Daoy (cell line): ENCODE measurements at regions not wholly inside any gene's neighbourhood (a gene's known extent, or its start where the extent isn't known, plus 50 kb on each side); places are given as distances from the start of the nearest gene placed in this dataset.

ENCODE experiments used
- DNase-seq: peaks from one replicate; pipeline ENCODE4 v3.0.0-alpha.2; 2015; ENCODE audit warnings: low read depth

DNA sequence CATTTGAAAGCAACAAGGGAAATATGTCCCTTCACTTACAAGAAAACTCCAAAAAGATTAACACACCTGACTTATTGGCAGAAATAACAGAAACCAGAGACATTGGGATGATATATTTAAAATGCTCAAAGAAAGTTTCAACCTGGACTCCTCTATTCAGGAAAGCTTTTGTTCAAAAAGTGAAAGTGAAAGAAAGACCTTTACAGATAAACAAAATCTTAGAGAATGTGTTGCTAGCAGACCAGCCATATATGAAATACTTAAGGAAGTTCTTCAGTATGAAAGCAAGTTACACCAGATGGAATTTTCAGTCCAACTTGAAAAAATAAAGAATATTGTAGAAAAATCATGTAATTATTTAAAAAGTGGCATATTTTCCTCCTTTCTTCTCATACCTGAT, 1075.1 kb downstream of the NR2F1-AS1 start:
- no peak for DNase-seq

GRCh38 chr5:92505145-92505544, 1075.9 kb downstream of the NR2F1-AS1 start:
- DNase-seq, result peak; percentile 14

DNA sequence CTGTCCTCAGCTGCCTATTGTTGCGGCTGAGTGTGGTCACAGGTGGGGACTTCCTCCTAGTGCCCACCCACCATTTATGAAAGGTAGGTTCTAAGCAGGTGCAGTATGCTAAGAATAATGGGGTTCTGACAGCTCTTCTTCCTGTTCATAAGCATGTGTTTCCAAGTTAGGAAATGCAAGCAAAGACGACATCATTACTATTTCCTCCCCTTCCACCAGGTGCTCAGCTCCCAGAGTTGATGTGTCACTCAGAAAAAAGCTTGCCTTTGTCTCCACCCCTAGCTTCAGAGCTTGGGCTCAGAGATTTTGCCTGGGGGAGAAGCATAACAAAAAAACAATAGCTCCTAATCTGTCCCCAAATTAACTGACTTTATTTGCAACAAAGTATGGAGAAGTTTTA, 1076.7 kb downstream of the NR2F1-AS1 start:
- DNase-seq, result no peak

GRCh38 chr5:92500752-92501151, 1080.3 kb downstream of the NR2F1-AS1 start:
- DNase-seq, result no peak

GRCh38 chr5:92496545-92496944, 1084.5 kb downstream of the NR2F1-AS1 start:
- DNase-seq, result no peak

DNA sequence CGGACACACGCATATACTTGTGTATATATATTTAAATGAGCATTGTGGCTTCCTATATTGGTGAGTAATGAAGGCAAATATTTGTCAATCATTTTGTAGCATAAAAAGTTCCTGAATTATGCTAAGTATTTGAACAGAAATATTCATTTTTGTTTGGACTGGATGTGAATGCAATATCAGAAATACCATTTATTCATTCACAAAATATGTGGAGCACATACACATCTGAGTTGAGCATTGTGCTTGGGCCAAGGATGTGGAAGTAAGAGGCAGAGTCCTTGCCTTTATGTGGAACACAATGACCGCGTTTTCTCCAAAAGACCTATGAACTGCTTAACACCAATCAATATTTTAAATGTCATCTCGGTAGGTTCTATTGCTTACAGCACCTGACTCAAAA, 1086.5 kb downstream of the NR2F1-AS1 start:
- DNase-seq, result no peak

GRCh38 chr5:92492908-92493307, 1088.1 kb downstream of the NR2F1-AS1 start:
- no peak for DNase-seq

DNA sequence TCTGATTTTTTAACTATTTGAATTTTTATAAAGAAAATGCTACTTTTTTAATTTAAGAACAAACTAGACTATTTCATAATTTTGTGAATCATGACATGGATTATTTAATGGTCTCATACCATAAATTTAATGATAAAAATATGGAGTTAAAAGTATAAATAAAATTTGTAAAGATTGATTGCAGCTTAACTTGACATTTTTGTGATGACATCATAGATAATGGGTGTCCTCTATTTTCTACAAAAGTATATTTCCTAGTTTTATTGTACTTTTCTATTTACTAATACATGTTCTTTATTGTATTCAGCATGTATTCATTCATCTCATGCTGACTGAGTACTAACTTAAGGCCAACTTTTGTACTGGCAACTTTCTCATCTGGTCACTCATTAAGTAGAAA, 1096.5 kb downstream of the NR2F1-AS1 start:
- DNase-seq, result no peak

- no peak for DNase-seq
These were observed 1090.0 kb upstream of the ARRDC3 start for GRCh38 chr5:92472981-92473566.

DNA sequence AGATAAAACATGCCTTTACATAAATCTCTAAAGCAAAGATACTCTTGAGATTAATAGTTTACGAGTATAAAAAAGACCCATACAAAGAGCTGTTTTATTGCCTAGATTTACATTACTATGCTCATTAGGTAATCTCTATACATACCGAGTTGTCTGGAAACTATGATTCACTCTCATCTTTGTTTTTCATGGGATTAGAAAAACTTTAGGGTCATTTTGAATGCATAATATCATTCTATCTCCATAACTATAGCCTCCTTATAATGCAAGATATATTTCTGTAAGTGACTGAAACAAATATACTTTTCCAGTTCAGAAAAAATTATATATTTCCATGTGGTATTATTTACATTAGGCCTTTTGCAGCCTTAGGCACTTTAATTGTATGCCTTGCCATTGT, 1088.7 kb upstream of the ARRDC3 start:
- no peak for DNase-seq

DNA sequence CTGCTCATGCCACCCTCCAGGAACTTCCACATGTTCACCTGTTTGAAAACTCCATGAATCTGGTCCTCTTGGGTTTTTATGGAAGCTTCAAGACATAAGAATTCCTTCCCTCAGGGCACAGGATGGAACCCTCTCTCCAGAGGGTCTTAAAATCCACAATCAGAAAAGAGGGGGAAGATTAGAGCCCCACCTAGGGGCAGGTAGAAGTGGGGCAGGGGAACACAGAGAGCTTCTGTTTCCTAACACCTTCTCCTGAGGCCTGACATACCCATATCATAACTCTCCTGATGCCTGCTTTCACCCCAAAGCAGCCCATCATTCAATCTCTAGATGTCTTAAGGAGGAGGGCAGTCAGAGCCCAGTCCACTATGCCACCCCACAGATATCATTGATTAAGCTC, 1087.7 kb upstream of the ARRDC3 start:
- DNase-seq, result no peak

DNA sequence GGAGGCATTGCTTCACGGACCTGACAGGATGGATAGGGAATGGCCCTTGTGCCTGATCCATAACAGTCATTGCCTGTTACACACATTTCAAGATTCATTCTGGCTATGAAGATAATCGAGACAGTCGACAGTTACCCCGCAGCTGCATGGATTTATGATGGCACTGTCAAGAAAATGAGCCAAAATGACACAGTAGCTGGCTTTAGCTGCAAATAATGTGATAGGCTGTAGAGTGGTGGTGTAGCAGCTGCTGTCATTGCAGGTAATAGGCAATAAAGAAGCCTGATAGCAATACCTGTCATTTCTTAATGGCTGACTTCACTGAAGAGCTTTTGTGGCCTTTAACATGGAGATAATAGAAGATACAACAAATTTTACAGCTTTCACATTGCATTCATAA, 1085.2 kb upstream of the ARRDC3 start:
- DNase-seq, result no peak

DNA sequence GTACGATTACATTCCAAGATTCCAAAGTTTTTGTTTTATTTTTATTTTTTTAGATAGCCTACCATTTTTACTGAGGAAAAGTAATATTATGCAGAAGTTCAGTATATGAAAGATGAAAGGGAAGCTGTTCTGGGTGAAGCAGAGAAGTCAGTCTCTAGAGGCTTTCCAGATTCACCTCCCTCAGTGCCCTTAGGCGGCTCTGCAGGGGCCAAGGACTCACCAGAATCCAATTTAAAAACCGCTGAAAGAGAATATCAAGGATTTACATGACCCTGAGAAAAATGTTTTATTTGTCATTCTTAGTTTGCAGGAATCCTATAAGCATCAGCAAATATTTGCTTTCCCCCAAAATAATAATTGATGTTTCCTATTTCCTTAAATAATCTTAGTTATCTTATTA, 1084.6 kb upstream of the ARRDC3 start:
- DNase-seq, result no peak

DNA sequence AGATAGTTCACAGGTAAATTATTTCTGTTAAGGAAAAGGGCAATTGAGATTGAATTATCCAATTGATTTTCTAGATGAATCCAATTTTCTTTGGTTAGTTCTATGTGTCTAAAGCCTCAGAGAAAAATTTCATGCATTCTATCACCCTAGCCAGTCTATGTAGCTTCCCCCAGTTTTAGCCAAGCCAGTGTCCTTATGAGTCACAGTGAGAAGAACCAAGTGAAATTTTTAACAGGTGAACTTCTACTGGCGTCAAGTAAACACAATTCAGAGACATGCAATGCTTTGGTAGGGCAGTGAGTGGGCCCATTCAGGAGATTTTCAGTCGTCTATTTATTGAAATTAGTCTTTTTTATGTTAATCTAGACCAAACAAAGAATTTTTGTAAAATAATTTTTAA, 1077.4 kb upstream of the ARRDC3 start:
- no peak for DNase-seq

DNA sequence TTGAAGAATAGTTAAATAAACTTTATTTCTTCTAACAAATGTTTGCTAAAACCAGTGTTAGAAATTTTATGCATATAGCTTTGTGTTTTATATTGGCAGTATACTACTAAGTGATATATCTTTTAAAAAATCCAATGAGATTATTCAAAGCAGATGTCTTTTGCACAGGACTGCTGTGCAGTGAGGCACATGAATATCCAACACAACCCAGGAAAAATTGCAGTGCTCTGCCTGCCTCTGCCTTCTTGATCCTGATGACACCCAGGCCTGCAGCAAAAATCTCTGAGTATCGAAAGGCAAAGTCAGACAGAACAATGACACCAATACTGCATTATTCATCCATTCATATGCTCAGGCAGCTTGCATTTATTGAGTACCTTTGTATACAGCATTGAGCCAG, 1076.5 kb upstream of the ARRDC3 start:
- no peak for DNase-seq

GRCh38 chr5:92455011-92455410, 1071.9 kb upstream of the ARRDC3 start:
- no peak for DNase-seq

- no peak for DNase-seq
These were observed 1061.8 kb upstream of the ARRDC3 start for GRCh38 chr5:92444888-92445287.

DNA sequence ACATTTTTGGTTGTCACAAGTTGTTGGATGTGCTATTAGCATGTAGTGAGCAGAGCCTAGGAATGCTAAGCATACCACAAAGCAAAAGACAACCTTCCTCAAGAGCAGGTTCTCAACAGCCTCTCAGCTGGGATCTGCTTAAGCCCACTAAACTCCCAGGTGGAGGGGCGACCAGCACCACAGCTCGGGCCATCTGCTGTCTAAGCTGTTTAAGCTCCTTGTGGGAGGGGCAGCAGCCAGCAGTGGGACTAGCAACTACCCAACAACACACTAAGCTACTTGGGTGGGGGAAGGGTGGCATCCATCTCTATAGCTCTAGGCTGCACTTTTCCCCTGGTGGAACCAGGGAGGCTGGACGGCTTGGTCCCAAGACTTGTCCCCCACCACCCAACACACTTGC, 1052.7 kb upstream of the ARRDC3 start:
- no peak for DNase-seq

GRCh38 chr5:92429646-92430045, 1046.5 kb upstream of the ARRDC3 start:
- DNase-seq, result no peak

DNA sequence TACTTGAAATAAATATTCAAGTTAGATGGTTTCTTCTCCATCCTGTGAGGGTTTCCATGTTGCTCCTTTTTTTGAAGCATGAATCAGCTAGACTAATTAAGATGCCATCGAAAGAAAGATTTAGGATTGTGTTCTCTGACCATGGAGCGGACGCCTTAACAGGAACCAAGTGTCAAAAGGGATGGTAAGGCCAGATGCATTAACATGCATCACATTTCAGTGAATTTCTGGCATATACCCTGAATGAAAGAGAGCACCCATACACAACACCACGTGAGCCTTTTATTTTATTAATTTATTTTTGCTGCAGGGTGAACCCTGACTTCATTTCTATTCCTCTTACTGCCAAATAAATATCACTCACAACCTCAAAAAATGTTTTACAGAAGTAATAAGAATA, 1045.3 kb upstream of the ARRDC3 start:
- DNase-seq, result no peak

DNA sequence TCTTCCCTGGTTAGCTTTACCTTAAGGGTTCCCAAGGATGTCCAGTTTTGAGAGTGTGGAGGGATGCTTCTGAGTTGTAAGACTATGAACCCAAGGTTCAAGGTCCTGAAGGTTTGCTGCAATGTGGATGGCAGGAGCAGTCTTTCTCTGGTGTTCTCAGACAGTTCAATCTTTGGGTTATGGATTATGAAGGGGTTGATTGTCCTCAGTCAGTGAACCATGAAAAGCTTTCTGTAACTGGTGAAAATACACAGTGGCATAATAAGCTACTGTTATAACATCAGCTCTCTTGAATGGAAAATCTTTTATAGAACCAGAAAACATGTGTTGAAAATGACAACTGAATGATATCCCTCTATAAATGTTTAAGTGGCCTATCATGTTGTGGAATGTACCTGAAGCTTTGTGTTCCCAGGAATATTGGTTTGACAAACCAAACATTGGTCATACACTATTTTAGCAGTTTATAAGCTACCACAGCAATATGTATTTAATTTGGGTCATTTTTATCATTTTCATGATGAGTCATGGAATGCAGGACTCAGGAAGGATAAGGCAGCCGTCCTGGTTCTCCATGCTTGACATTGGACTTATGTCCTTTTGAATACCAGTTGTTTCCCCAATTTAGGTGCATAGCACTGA, 1041.8 kb upstream of the ARRDC3 start:
- DNase-seq, result no peak

DNA sequence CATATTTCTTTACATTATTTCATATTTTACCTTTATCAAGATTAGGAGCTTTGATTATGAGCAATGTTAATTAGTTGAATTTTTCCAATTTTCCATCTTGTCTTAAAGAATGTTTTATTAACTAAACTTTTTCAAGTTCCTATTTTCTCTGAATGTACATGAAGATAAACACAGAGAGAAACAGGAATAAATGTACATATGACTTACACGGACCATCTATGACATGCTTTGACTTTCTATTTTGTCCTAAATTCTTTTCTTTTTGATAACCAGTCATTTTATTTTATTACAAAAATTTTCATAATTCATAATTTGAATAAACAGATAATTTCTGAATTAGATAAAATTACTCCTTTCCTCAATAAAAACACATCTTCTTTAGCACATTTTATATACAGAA, 1038.8 kb upstream of the ARRDC3 start:
- DNase-seq, result no peak

DNA sequence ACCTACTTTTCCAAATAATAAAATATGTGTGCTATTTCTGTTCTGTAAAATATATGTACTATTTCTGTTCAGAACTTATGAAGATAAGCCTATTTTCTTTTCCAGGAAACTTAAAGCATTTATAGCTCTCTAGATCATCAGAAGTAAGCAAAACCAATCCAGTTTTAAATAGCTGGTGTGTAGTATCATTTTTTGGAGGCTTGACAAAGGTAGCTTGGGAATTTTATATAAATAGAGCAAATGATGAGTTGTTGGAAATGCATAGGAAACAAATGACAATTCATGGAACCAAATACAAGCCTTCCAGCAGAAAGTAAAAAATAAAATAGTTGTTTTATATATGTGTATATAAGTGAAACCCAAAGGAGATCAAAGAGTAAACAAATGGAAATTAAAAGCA, 1038.1 kb upstream of the ARRDC3 start:
- no peak for DNase-seq

GRCh38 chr5:92419261-92419660, 1036.1 kb upstream of the ARRDC3 start:
- DNase-seq, result no peak
